ENCODE measurements at regions not wholly inside any gene's neighbourhood (a gene's known extent, or its start where the extent isn't known, plus 50 kb on each side); places are given as distances from the start of the nearest gene placed in this dataset.

GRCh38 chr18:51516478-51517038, 319.1 kb upstream of the MEX3C start:
- no peak overlapping the region for H3K27ac ChIP-seq (ENCODE audit: low read depth, low read length)
- ChIA-PET RAD21 (ENCODE audit: low non-redundant PET in 1 of 2, low total read pairs in 2 of 2, uncharacterized antibody in 2 of 2, unreplicated experiment in 2 of 2) (no interaction called here), CTCF (no interaction called here), POLR2A (no interaction called here)
- no peak overlapping the region for H3K4me3 ChIP-seq (replicated peaks in 1 of 2; ENCODE audit: low read depth in 1 of 2, low read length in 2 of 2)
- intact Hi-C loops (cut with micrococcal nuclease), result no loop called here
- H3K27me3 ChIP-seq (ENCODE audit: insufficient read depth, low read length), result no peaks in the 10 kb centered on the region
- H3K9me2 ChIP-seq (ENCODE audit: insufficient read depth), result no peaks in the 10 kb centered on the region
- no peaks in the 10 kb centered on the region for H3K4me1 ChIP-seq (ENCODE audit: control insufficient read depth in 1 of 2, insufficient read depth in 2 of 2, low read length in 2 of 2)
- H3K4me2 ChIP-seq (ENCODE audit: low read length), result no peak overlapping the region
- ATAC-seq, result no peak
- no peak overlapping the region for H3K9ac ChIP-seq (ENCODE audit: low read length)
- H3K9me3 ChIP-seq (ENCODE audit: control insufficient read depth in 1 of 2, insufficient read depth in 1 of 2, low read depth in 1 of 2, low read length in 2 of 2), result no peaks in the 10 kb centered on the region
- no peak for TF ChIP-seq EZH2 (IDR thresholded peaks at IDR 0.05)
- TF ChIP-seq, protein P1, sequence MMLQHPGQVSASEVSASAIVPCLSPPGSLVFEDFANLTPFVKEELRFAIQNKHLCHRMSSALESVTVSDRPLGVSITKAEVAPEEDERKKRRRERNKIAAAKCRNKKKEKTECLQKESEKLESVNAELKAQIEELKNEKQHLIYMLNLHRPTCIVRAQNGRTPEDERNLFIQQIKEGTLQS (IDR thresholded peaks at IDR 0.05), result no peak
- TF ChIP-seq SP1 (IDR thresholded peaks at IDR 0.05; ENCODE audit: low read depth), result no peak
- no peak for TF ChIP-seq CTCF (IDR thresholded peaks at IDR 0.05 in 2 of 3, conservative IDR thresholded peaks at IDR 0.05 in 1 of 3; ENCODE audit: borderline replicate concordance in 1 of 3, insufficient read depth in 1 of 3, low read depth in 2 of 3, low read length in 2 of 3)
- TF ChIP-seq SRF (IDR thresholded peaks at IDR 0.05; ENCODE audit: low read depth), result no peak
- TF ChIP-seq CEBPB (IDR thresholded peaks at IDR 0.05; ENCODE audit: low read depth), result no peak
- TF ChIP-seq POLR2A (IDR thresholded peaks at IDR 0.05; ENCODE audit: borderline replicate concordance, extremely low read depth, insufficient read depth, insufficient read length), result no peak
- H4K20me1 ChIP-seq (ENCODE audit: insufficient read depth), result no peaks in the 10 kb centered on the region
- no peaks in the 10 kb centered on the region for H3K79me2 ChIP-seq (ENCODE audit: insufficient read depth, low read length)
- no peaks in the 10 kb centered on the region for H3K36me3 ChIP-seq (ENCODE audit: control insufficient read depth in 1 of 2, insufficient read depth in 2 of 2, low read length in 2 of 2)
- BruUV-seq (replicated peaks), result no TSS peak
- DNase-seq (ENCODE audit: low read depth, low spot score), result no peak
- no peak overlapping the region for H2AFZ ChIP-seq (ENCODE audit: low read depth, low read length, poor library complexity, severe bottlenecking)

GRCh38 chr18:51519571-51519970, 322.1 kb upstream of the MEX3C start:
- RAD21 ChIA-PET (ENCODE audit: low non-redundant PET in 1 of 2, low total read pairs in 2 of 2, uncharacterized antibody in 2 of 2, unreplicated experiment in 2 of 2), result no interaction called here
- DNase-seq (ENCODE audit: low read depth, low spot score) (no peak), ATAC-seq (no peak)
- Histone ChIP-seq H3K4me3 (replicated peaks in 1 of 2; ENCODE audit: low read depth in 1 of 2, low read length in 2 of 2) (no peak overlapping the region), H3K4me1 (ENCODE audit: control insufficient read depth in 1 of 2, insufficient read depth in 2 of 2, low read length in 2 of 2) (no peaks in the 10 kb centered on the region), H3K79me2 (ENCODE audit: insufficient read depth, low read length) (no peaks in the 10 kb centered on the region), H3K9me2 (ENCODE audit: insufficient read depth) (no peaks in the 10 kb centered on the region), H3K27ac (ENCODE audit: low read depth, low read length) (no peak overlapping the region), H3K4me2 (ENCODE audit: low read length) (no peak overlapping the region), H3K9me3 (ENCODE audit: control insufficient read depth in 1 of 2, insufficient read depth in 1 of 2, low read depth in 1 of 2, low read length in 2 of 2) (no peaks in the 10 kb centered on the region), H3K27me3 (ENCODE audit: insufficient read depth, low read length) (no peaks in the 10 kb centered on the region), H2AFZ (ENCODE audit: low read depth, low read length, poor library complexity, severe bottlenecking) (no peak overlapping the region), H3K9ac (ENCODE audit: low read length) (no peak overlapping the region), H3K36me3 (ENCODE audit: control insufficient read depth in 1 of 2, insufficient read depth in 2 of 2, low read length in 2 of 2) (no peaks in the 10 kb centered on the region), H4K20me1 (ENCODE audit: insufficient read depth) (no peaks in the 10 kb centered on the region)
- intact Hi-C loops (cut with micrococcal nuclease), result no loop called here
- CTCF ChIA-PET, result no interaction called here
- no TSS peak for BruUV-seq (replicated peaks)
- POLR2A ChIA-PET, result no interaction called here
- TF ChIP-seq SIN3A (IDR thresholded peaks at IDR 0.05; ENCODE audit: low read depth) (no peak), REST (IDR thresholded peaks at IDR 0.05; ENCODE audit: low read depth) (no peak), EZH2 (IDR thresholded peaks at IDR 0.05) (no peak), CTCF (IDR thresholded peaks at IDR 0.05 in 2 of 3, conservative IDR thresholded peaks at IDR 0.05 in 1 of 3; ENCODE audit: borderline replicate concordance in 1 of 3, insufficient read depth in 1 of 3, low read depth in 2 of 3, low read length in 2 of 3) (no peak), ZNF274 (IDR thresholded peaks at IDR 0.05; ENCODE audit: low read depth, low read length) (no peak), ZFX (IDR thresholded peaks at IDR 0.05) (no peak), EGR1 (IDR thresholded peaks at IDR 0.05; ENCODE audit: low read depth) (no peak), POLR2A (IDR thresholded peaks at IDR 0.05; ENCODE audit: borderline replicate concordance, extremely low read depth, insufficient read depth, insufficient read length) (no peak)
- TF ChIP-seq, protein P1 (IDR thresholded peaks at IDR 0.05), result no peak

All from HCT116 (cell line).